HCT116 (cell line): ENCODE measurements at regions not wholly inside any gene's neighbourhood (a gene's known extent, or its start where the extent isn't known, plus 50 kb on each side); places are given as distances from the start of the nearest gene placed in this dataset.

Source experiments
- ATAC-seq: fragments of 200-7000 bp; cut with Tn5 transposase; 2 replicates; pipeline ENCODE4 v1.9.1; 2020; ENCODE audit warnings: mild to moderate bottlenecking, moderate library complexity
- BruUV-seq: library from RNA; stranded (reverse); fragments of 400-500 nt; replicated peaks from 2 replicates; lab custom pipeline; 2021; lab: Mats Ljungman, UMichigan
- CTCF ChIA-PET: fragments of 300-600 bp; sonication (Branson Sonifier 250); formaldehyde crosslinking; loops from one replicate; lab custom pipeline; 2021; ENCODE audit warnings: antibody characterized with exemption; lab: Charles Lee
- POLR2A ChIA-PET: fragments of 300-600, 350-600 bp; sonication (Branson Sonifier 250); formaldehyde crosslinking; loops from one replicate; lab custom pipeline; 2021; ENCODE audit warnings: antibody characterized with exemption; lab: Charles Lee
- RAD21 ChIA-PET, 2 experiments: fragments of 300-600 bp; sonication (Branson Sonifier 250); formaldehyde crosslinking; loops; one replicate each; lab custom pipeline; 2023; ENCODE audit warnings: low total read pairs in 2 of 2; ENCODE audit not compliant: uncharacterized antibody in 2 of 2, unreplicated experiment in 2 of 2, low non-redundant PET in 1 of 2; lab: Charles Lee
- DNase-seq: peaks from one replicate; pipeline ENCODE4 v3.0.0-alpha.2; 2010; ENCODE audit warnings: low read depth, low spot score
- H2AFZ ChIP-seq: fragments of 200-600 bp; shearing (Covaris generic), sonication (generic); 2 replicates; pipeline ENCODE4 v1.6.1; 2017; ENCODE audit warnings: low read depth, mixed run types, mixed read lengths, antibody characterized with exemption, low read length; ENCODE audit not compliant: poor library complexity, severe bottlenecking
- H3K27ac ChIP-seq: 2 replicates; pipeline ENCODE4 v1.5.1; 2012; ENCODE audit warnings: low read depth, low read length
- H3K27me3 ChIP-seq: fragments of 200-600 bp; sonication (generic); 2 replicates; pipeline ENCODE4 v1.6.1; 2016; ENCODE audit warnings: mixed run types, low read length, mixed read lengths; ENCODE audit not compliant: insufficient read depth
- H3K36me3 ChIP-seq, 2 experiments: fragments of 200-500 bp in 1 of 2; fragments of 200-600 bp in 1 of 2; sonication (Bioruptor generic) in 1 of 2; sonication (generic) in 1 of 2; 2 replicates each; pipeline versions ENCODE4 v1.5.1 to v1.6.1; 2014 to 2016; ENCODE audit warnings: low read length in 2 of 2, inconsistent platforms in 1 of 2, mixed read lengths in 1 of 2, mixed run types in 1 of 2; ENCODE audit not compliant: insufficient read depth in 2 of 2, control insufficient read depth in 1 of 2
- H3K4me1 ChIP-seq, 2 experiments: fragments of 200-600 bp in 1 of 2; sonication (generic) in 1 of 2; 2 replicates each; pipeline versions ENCODE4 v1.5.1 to v1.6.1; 2012 to 2017; ENCODE audit warnings: low read length in 2 of 2, inconsistent platforms in 1 of 2, mild to moderate bottlenecking in 1 of 2, mixed read lengths in 1 of 2, mixed run types in 1 of 2, moderate library complexity in 1 of 2; ENCODE audit not compliant: insufficient read depth in 2 of 2, control insufficient read depth in 1 of 2
- H3K4me2 ChIP-seq: fragments of 200-600 bp; sonication (generic); 2 replicates; pipeline ENCODE4 v1.6.1; 2017; ENCODE audit warnings: mixed run types, low read length, mixed read lengths
- H3K4me3 ChIP-seq, 2 experiments: fragments of 200-600 bp in 1 of 2; sonication (generic) in 1 of 2; replicated peaks in 1 of 2; 2 replicates each; pipeline ENCODE4 v1.5.1; 2011 to 2016; ENCODE audit warnings: low read length in 2 of 2, control low read depth in 1 of 2, low read depth in 1 of 2, mild to moderate bottlenecking in 1 of 2, mixed read lengths in 1 of 2, mixed run types in 1 of 2
- H3K79me2 ChIP-seq: fragments of 200-600 bp; sonication (generic); 2 replicates; pipeline ENCODE4 v1.6.1; 2017; ENCODE audit warnings: mild to moderate bottlenecking, mixed run types, low read length, moderate library complexity, mixed read lengths; ENCODE audit not compliant: insufficient read depth
- H3K9ac ChIP-seq: fragments of 200-600 bp; sonication (generic); 2 replicates; pipeline ENCODE4 v1.6.1; 2016; ENCODE audit warnings: low read length, mixed read lengths
- H3K9me2 ChIP-seq: fragments of 200-600 bp; sonication (generic), shearing (Covaris generic); 2 replicates; pipeline ENCODE4 v1.6.1; 2017; ENCODE audit warnings: mixed run types, mild to moderate bottlenecking, moderate library complexity; ENCODE audit not compliant: insufficient read depth
- H3K9me3 ChIP-seq, 2 experiments: fragments of 200-500 bp in 1 of 2; fragments of 200-600 bp in 1 of 2; sonication (Bioruptor generic) in 1 of 2; sonication (generic) in 1 of 2; 2 replicates each; pipeline ENCODE4 v1.6.1; 2014 to 2017; ENCODE audit warnings: low read length in 2 of 2, mixed read lengths in 2 of 2, inconsistent platforms in 1 of 2, low read depth in 1 of 2, mild to moderate bottlenecking in 1 of 2, mixed run types in 1 of 2, moderate library complexity in 1 of 2; ENCODE audit not compliant: control insufficient read depth in 1 of 2, insufficient read depth in 1 of 2
- H4K20me1 ChIP-seq: fragments of 200-600 bp; sonication (generic), shearing (Covaris generic); 2 replicates; pipeline ENCODE4 v1.6.1; 2017; ENCODE audit warnings: mixed run types, mild to moderate bottlenecking, moderate library complexity; ENCODE audit not compliant: insufficient read depth
- CBX3 ChIP-seq: IDR thresholded peaks from 2 replicates; pipeline ENCODE4 v1.6.1; 2012; ENCODE audit warnings: low read depth
- EGR1 ChIP-seq: IDR thresholded peaks from 2 replicates; pipeline ENCODE4 v1.6.1; 2012; ENCODE audit warnings: low read depth
- FOSL1 ChIP-seq: IDR thresholded peaks from 2 replicates; pipeline ENCODE4 v1.6.1; 2012; ENCODE audit warnings: low read depth
- JUND ChIP-seq: IDR thresholded peaks from 2 replicates; pipeline ENCODE4 v1.6.1; 2012
- POLR2AphosphoS5 ChIP-seq: IDR thresholded peaks from 2 replicates; pipeline ENCODE4 v1.6.1; 2011; ENCODE audit warnings: mild to moderate bottlenecking, low read depth, low read length, moderate library complexity
- RAD21 ChIP-seq: IDR thresholded peaks from 2 replicates; pipeline ENCODE4 v1.6.1; 2012; ENCODE audit warnings: low read depth, mild to moderate bottlenecking
- SIN3A ChIP-seq: IDR thresholded peaks from 2 replicates; pipeline ENCODE4 v1.6.1; 2012; ENCODE audit warnings: low read depth
- SRF ChIP-seq: IDR thresholded peaks from 2 replicates; pipeline ENCODE4 v1.6.1; 2012; ENCODE audit warnings: low read depth
- ZBTB33 ChIP-seq: IDR thresholded peaks from 2 replicates; pipeline ENCODE4 v1.6.1; 2011; ENCODE audit warnings: mild to moderate bottlenecking, low read length, moderate library complexity; ENCODE audit not compliant: insufficient replicate concordance; ENCODE audit errors: extremely low read depth
- ZNF274 ChIP-seq: fragments of 200-500 bp; sonication (Bioruptor generic); IDR thresholded peaks from 2 replicates; pipeline ENCODE4 v1.6.1; 2014; ENCODE audit warnings: mild to moderate bottlenecking, low read depth, low read length, inconsistent platforms
- intact Hi-C: fragments of 100-400 bp; cut with micrococcal nuclease; formaldehyde crosslinking; loops from 2 replicates; pipeline ENCODE4 v1.10.0; 2022

- Histone ChIP-seq H3K27me3 (no peaks in the 10 kb centered on the region), H3K4me3 (no peak overlapping the region), H3K79me2 (no peaks in the 10 kb centered on the region), H3K36me3 (no peaks in the 10 kb centered on the region), H3K9me2 (no peaks in the 10 kb centered on the region), H3K27ac (no peak overlapping the region), H2AFZ (no peak overlapping the region), H3K9ac (no peak overlapping the region), H4K20me1 (no peaks in the 10 kb centered on the region), H3K9me3 (no peaks in the 10 kb centered on the region), H3K4me1 (no peaks in the 10 kb centered on the region), H3K4me2 (no peak overlapping the region)
- BruUV-seq: no TSS peak
- ATAC-seq: no peak
- ChIA-PET RAD21 (no interaction called here), POLR2A (interaction anchor here (0.6 kb wide), 1 partner anchor 41 kb away, joined by 3 read pairs; no protein-coding TSS in a partner anchor), CTCF (no interaction called here)
- no peak for DNase-seq
- intact Hi-C loops: no loop called here
- TF ChIP-seq FOSL1 (no peak), JUND (no peak), ZBTB33 (no peak), EGR1 (no peak), POLR2AphosphoS5 (no peak)
These were observed 103.6 kb downstream of the RMI2 start for GRCh38 chr16:11448796-11449416.

GRCh38 chr16:11449716-11450115, 104.5 kb downstream of the RMI2 start:
- TF ChIP-seq RAD21: no peak
- TF ChIP-seq SIN3A: no peak
- TF ChIP-seq CBX3: no peak
- no peak for TF ChIP-seq SRF
- TF ChIP-seq ZNF274: no peak
- no peak for TF ChIP-seq ZBTB33
- TF ChIP-seq, all 23 proteins: peak for 0
- no peaks in the 10 kb centered on the region for H3K27me3 ChIP-seq
- no TSS peak for BruUV-seq
- H3K36me3 ChIP-seq: no peaks in the 10 kb centered on the region
- ChIA-PET RAD21 (no interaction called here), CTCF (no interaction called here), POLR2A (no interaction called here)
- H3K9ac ChIP-seq: no peak overlapping the region
- no peak overlapping the region for H2AFZ ChIP-seq
- no peaks in the 10 kb centered on the region for H3K4me1 ChIP-seq
- H4K20me1 ChIP-seq: no peaks in the 10 kb centered on the region
- ATAC-seq (no peak), DNase-seq (no peak)
- intact Hi-C loops: no loop called here
- no peaks in the 10 kb centered on the region for H3K9me3 ChIP-seq
- H3K4me2 ChIP-seq: no peak overlapping the region
- H3K27ac ChIP-seq: no peak overlapping the region
- no peak overlapping the region for H3K4me3 ChIP-seq
- H3K9me2 ChIP-seq: no peaks in the 10 kb centered on the region
- no peaks in the 10 kb centered on the region for H3K79me2 ChIP-seq
